ENCODE measurements at regions not wholly inside any gene's neighbourhood (a gene's known extent, or its start where the extent isn't known, plus 50 kb on each side); places are given as distances from the start of the nearest gene placed in this dataset.
A peak's percentile ranks its signal among the peaks of the same experiment; 100 is the strongest.

DNA sequence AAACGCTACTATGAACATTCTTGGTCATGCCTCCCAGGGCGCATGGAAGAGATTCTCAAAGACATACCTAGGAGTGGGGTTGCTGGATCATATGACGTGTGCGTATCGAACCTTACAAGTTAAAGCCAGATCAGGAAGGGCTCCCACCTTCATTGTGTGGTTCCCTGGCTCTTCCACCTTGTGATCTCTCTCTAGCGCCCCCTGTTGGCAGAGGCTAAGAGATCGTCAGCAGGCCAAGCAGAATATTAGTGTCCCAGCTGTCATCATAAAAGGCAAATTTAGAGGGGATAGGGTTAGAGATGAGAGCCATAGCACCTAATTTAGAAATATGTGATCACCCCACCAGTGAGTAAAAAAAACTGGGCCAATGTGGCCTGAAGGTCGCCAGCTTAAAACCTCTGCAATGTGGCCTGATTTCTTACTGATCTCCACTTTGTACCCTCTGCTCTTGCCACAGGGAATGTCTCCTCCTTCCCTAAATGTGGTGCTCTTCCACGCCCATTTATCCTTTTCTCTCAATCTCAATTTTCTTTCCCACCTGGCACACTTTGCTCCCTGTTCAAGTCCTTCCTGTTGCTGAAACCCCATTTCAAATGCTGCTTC, 91.7 kb upstream of the SHB start:
- no peak overlapping the region for H3K4me2 ChIP-seq (ENCODE audit: insufficient read depth in 1 of 2, low read depth in 2 of 2, low read length in 2 of 2)
- no peak overlapping the region for H2BK120ac ChIP-seq (replicated peaks; ENCODE audit: low read depth, low read length)
- H2BK15ac ChIP-seq (ENCODE audit: low read length), result no peak overlapping the region
- no peaks in the 10 kb centered on the region for H3K9me3 ChIP-seq (ENCODE audit: insufficient read depth in 2 of 2, low read depth in 1 of 2, low read length in 1 of 2)
- H4K20me1 ChIP-seq (replicated peaks in 1 of 2; ENCODE audit: control insufficient read depth in 1 of 2, insufficient read depth in 2 of 2, low read length in 2 of 2), result no peaks in the 10 kb centered on the region
- H3K9ac ChIP-seq (replicated peaks in 1 of 4; ENCODE audit: extremely low read depth in 1 of 4, low read depth in 3 of 4, low read length in 3 of 4), result no peak overlapping the region
- H3K4me1 ChIP-seq (replicated peaks in 1 of 4; ENCODE audit: control insufficient read depth in 3 of 4, insufficient read depth in 4 of 4, low read length in 3 of 4), result no peaks in the 10 kb centered on the region
- FAIRE-seq (peak; percentile 91), DNase-seq (ENCODE audit: low read depth in 1 of 2, low spot score in 2 of 2) (peak in 1 of 2 experiments; percentile 87)
- H3K79me2 ChIP-seq (ENCODE audit: control insufficient read depth in 1 of 2, insufficient read depth in 2 of 2, low read length in 2 of 2), result no peaks in the 10 kb centered on the region
- H4K91ac ChIP-seq (replicated peaks; ENCODE audit: insufficient read length, low read length), result no peak overlapping the region
- no peak overlapping the region for H2BK20ac ChIP-seq (ENCODE audit: low read length)
- no peaks in the 10 kb centered on the region for H3K23me2 ChIP-seq (ENCODE audit: low read depth, low read length)
- TF ChIP-seq, protein P1, sequence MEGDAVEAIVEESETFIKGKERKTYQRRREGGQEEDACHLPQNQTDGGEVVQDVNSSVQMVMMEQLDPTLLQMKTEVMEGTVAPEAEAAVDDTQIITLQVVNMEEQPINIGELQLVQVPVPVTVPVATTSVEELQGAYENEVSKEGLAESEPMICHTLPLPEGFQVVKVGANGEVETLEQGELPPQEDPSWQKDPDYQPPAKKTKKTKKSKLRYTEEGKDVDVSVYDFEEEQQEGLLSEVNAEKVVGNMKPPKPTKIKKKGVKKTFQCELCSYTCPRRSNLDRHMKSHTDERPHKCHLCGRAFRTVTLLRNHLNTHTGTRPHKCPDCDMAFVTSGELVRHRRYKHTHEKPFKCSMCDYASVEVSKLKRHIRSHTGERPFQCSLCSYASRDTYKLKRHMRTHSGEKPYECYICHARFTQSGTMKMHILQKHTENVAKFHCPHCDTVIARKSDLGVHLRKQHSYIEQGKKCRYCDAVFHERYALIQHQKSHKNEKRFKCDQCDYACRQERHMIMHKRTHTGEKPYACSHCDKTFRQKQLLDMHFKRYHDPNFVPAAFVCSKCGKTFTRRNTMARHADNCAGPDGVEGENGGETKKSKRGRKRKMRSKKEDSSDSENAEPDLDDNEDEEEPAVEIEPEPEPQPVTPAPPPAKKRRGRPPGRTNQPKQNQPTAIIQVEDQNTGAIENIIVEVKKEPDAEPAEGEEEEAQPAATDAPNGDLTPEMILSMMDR (IDR thresholded peaks at IDR 0.05; ENCODE audit: control extremely low read depth in 1 of 3, insufficient read depth in 1 of 3, low read depth in 1 of 3, low read length in 3 of 3), result peak; percentile 76 to 91 (median 82)
- TF ChIP-seq JUND (IDR thresholded peaks at IDR 0.05; ENCODE audit: low read length), result no peak
- peak; percentile 74 to 83 for TF ChIP-seq RAD21 (IDR thresholded peaks at IDR 0.05 in 1 of 2, conservative IDR thresholded peaks at IDR 0.05 in 1 of 2; ENCODE audit: low read depth in 2 of 2, low read length in 2 of 2)
- no peak for TF ChIP-seq SRF (IDR thresholded peaks at IDR 0.05; ENCODE audit: low read depth, low read length)
- no peak for TF ChIP-seq BCL11A (IDR thresholded peaks at IDR 0.05; ENCODE audit: low read depth in 2 of 2, low read length in 2 of 2)
- H3K4ac ChIP-seq (replicated peaks; ENCODE audit: insufficient read length, low read depth, low read length), result no peak overlapping the region
- H3K27ac ChIP-seq (ENCODE audit: low read depth, low read length), result no peak overlapping the region
- ChIA-PET POLR2A (ENCODE audit: partially characterized antibody) (no interaction called here), CTCF (ENCODE audit: partially characterized antibody) (interaction anchor here (0.6 to 3.9 kb wide), 56 partner anchors 10 to 330 kb away, joined by 3 to 45 read pairs (median 5); no protein-coding TSS in a partner anchor)
- no peak overlapping the region for H3K4me3 ChIP-seq (ENCODE audit: extremely low read depth in 1 of 4, insufficient read depth in 2 of 4, low read depth in 3 of 4, low read length in 4 of 4)
- H2BK12ac ChIP-seq (ENCODE audit: low read depth, low read length), result no peak overlapping the region
- H4K8ac ChIP-seq (ENCODE audit: extremely low read depth, insufficient read depth, low read length), result no peak overlapping the region
- no peaks in the 10 kb centered on the region for H3K36me3 ChIP-seq (ENCODE audit: control insufficient read depth in 2 of 4, insufficient read depth in 4 of 4, low read length in 3 of 4)
- no peak overlapping the region for H3K14ac ChIP-seq (ENCODE audit: insufficient read length)
- no peak overlapping the region for H2BK5ac ChIP-seq (ENCODE audit: low read depth, low read length)
- no peak overlapping the region for H4K5ac ChIP-seq (ENCODE audit: insufficient read length, low read depth, low read length)
- H3K18ac ChIP-seq (ENCODE audit: extremely low read depth, low read length), result no peak overlapping the region
- 37% methylated on average over 9 of the region's 9 CpGs; no CpG with 5 or more reads in 1 of the 2 experiments for WGBS, 2 experiments (ENCODE audit: extremely low coverage in 1 of 2, insufficient coverage in 1 of 2, insufficient read length in 1 of 2, insufficient replicate concordance in 2 of 2, low coverage in 1 of 2, low lambda C conversion rate in 2 of 2, missing lambda C conversion rate in 1 of 2)
- H2AK5ac ChIP-seq (ENCODE audit: low read depth, low read length), result no peak overlapping the region
- H2AFZ ChIP-seq (ENCODE audit: low read length), result no peak overlapping the region
- no peak overlapping the region for H3K23ac ChIP-seq (ENCODE audit: insufficient read length)
- no peaks in the 10 kb centered on the region for H3K79me1 ChIP-seq (ENCODE audit: low read depth, low read length)
- H3K27me3 ChIP-seq (replicated peaks in 1 of 4; ENCODE audit: control insufficient read depth in 3 of 4, extremely low read depth in 1 of 4, insufficient read depth in 3 of 4, low read length in 3 of 4), result no peaks in the 10 kb centered on the region
- H3K56ac ChIP-seq (replicated peaks; ENCODE audit: insufficient read length, low read depth, low read length), result no peak overlapping the region

Measured in H1 (cell line).